ENCODE measurements at regions not wholly inside any gene's neighbourhood (a gene's known extent, or its start where the extent isn't known, plus 50 kb on each side); places are given as distances from the start of the nearest gene placed in this dataset.

GRCh38 chr1:239560921-239561320 is 174.6 kb downstream of the CHRM3 start:
- H2BK15ac ChIP-seq (ENCODE audit: low read length), result no peak overlapping the region
- no peak overlapping the region for H3K27ac ChIP-seq (ENCODE audit: low read depth, low read length)
- no peak overlapping the region for H3K18ac ChIP-seq (ENCODE audit: extremely low read depth, low read length)
- H2BK12ac ChIP-seq (ENCODE audit: low read depth, low read length), result no peak overlapping the region
- no peak overlapping the region for H3K4me3 ChIP-seq (ENCODE audit: extremely low read depth in 1 of 4, insufficient read depth in 2 of 4, low read depth in 3 of 4, low read length in 4 of 4)
- no peaks in the 10 kb centered on the region for H3K9me3 ChIP-seq (ENCODE audit: insufficient read depth in 2 of 2, low read depth in 1 of 2, low read length in 1 of 2)
- H3K27me3 ChIP-seq (replicated peaks in 1 of 4; ENCODE audit: control insufficient read depth in 3 of 4, extremely low read depth in 1 of 4, insufficient read depth in 3 of 4, low read length in 3 of 4), result no peaks in the 10 kb centered on the region
- H2BK120ac ChIP-seq (replicated peaks; ENCODE audit: low read depth, low read length), result no peak overlapping the region
- no peaks in the 10 kb centered on the region for H4K20me1 ChIP-seq (replicated peaks in 1 of 2; ENCODE audit: control insufficient read depth in 1 of 2, insufficient read depth in 2 of 2, low read length in 2 of 2)
- no peak overlapping the region for H4K8ac ChIP-seq (ENCODE audit: extremely low read depth, insufficient read depth, low read length)
- FAIRE-seq, result no peak
- H3K23me2 ChIP-seq (ENCODE audit: low read depth, low read length), result no peaks in the 10 kb centered on the region
- no peaks in the 10 kb centered on the region for H3K79me2 ChIP-seq (ENCODE audit: control insufficient read depth in 1 of 2, insufficient read depth in 2 of 2, low read length in 2 of 2)
- H3K4me1 ChIP-seq (replicated peaks in 1 of 4; ENCODE audit: control insufficient read depth in 3 of 4, insufficient read depth in 4 of 4, low read length in 3 of 4), result peaks cover 0 to 5% (median 0%) of the 10 kb centered on the region in 4 experiments; a peak in 2 of 7 replicates
- no peak for DNase-seq (ENCODE audit: low read depth in 1 of 2, low spot score in 2 of 2)
- no peak overlapping the region for H4K91ac ChIP-seq (replicated peaks; ENCODE audit: insufficient read length, low read length)
- ChIA-PET POLR2A (ENCODE audit: partially characterized antibody) (no interaction called here), CTCF (ENCODE audit: partially characterized antibody) (no interaction called here)
- H3K4ac ChIP-seq (replicated peaks; ENCODE audit: insufficient read length, low read depth, low read length), result no peak overlapping the region
- H2BK20ac ChIP-seq (ENCODE audit: low read length), result no peak overlapping the region
- no peak overlapping the region for H3K14ac ChIP-seq (ENCODE audit: insufficient read length)
- no peak overlapping the region for H2AFZ ChIP-seq (ENCODE audit: low read length)
- no peak overlapping the region for H3K9ac ChIP-seq (replicated peaks in 1 of 4; ENCODE audit: extremely low read depth in 1 of 4, low read depth in 3 of 4, low read length in 3 of 4)
- H3K79me1 ChIP-seq (ENCODE audit: low read depth, low read length), result no peaks in the 10 kb centered on the region
- H3K23ac ChIP-seq (ENCODE audit: insufficient read length), result no peak overlapping the region
- WGBS, 2 experiments (ENCODE audit: extremely low coverage in 1 of 2, insufficient coverage in 1 of 2, insufficient read length in 1 of 2, insufficient replicate concordance in 2 of 2, low coverage in 1 of 2, low lambda C conversion rate in 2 of 2, missing lambda C conversion rate in 1 of 2), result 83% methylated on average over 4 of the region's 4 CpGs; no CpG with 5 or more reads in 1 of the 2 experiments
- H2AK5ac ChIP-seq (ENCODE audit: low read depth, low read length), result no peak overlapping the region
- no peak overlapping the region for H4K5ac ChIP-seq (ENCODE audit: insufficient read length, low read depth, low read length)
- H3K36me3 ChIP-seq (ENCODE audit: control insufficient read depth in 2 of 4, insufficient read depth in 4 of 4, low read length in 3 of 4), result no peaks in the 10 kb centered on the region
- no peak overlapping the region for H2BK5ac ChIP-seq (ENCODE audit: low read depth, low read length)
- no peak overlapping the region for H3K4me2 ChIP-seq (ENCODE audit: insufficient read depth in 1 of 2, low read depth in 2 of 2, low read length in 2 of 2)
- no peak overlapping the region for H3K56ac ChIP-seq (replicated peaks; ENCODE audit: insufficient read length, low read depth, low read length)
- TF ChIP-seq GTF2F1 (IDR thresholded peaks at IDR 0.05; ENCODE audit: borderline replicate concordance, low read depth, low read length), result no peak
- TF ChIP-seq SUZ12 (IDR thresholded peaks at IDR 0.05; ENCODE audit: low read length), result no peak
- no peak for TF ChIP-seq ATF2 (IDR thresholded peaks at IDR 0.05; ENCODE audit: low read length)
- no peak for TF ChIP-seq ATF3 (IDR thresholded peaks at IDR 0.05; ENCODE audit: insufficient read depth, low read depth, low read length)
- no peak for TF ChIP-seq HDAC6 (IDR thresholded peaks at IDR 0.05; ENCODE audit: low read depth, low read length)
- no peak for TF ChIP-seq RBBP5 (IDR thresholded peaks at IDR 0.05; ENCODE audit: borderline replicate concordance, low read depth, low read length)

All from H1 (cell line).